Neural progenitor cell (in vitro differentiated cells): ENCODE measurements at regions not wholly inside any gene's neighbourhood (a gene's known extent, or its start where the extent isn't known, plus 50 kb on each side); places are given as distances from the start of the nearest gene placed in this dataset.

Source experiments
- DNase-seq: peaks from one replicate; pipeline ENCODE4 v3.0.0-alpha.2; 2016; ENCODE audit warnings: low spot score
- H2AFZ ChIP-seq: fragments of 200-600 bp; sonication (generic); replicated peaks from 2 replicates; pipeline ENCODE4 v1.6.1; 2016; ENCODE audit warnings: antibody characterized with exemption
- H3F3A ChIP-seq: fragments of 200-600 bp; sonication (generic); 2 replicates; pipeline ENCODE4 v1.6.1; 2016; ENCODE audit warnings: antibody characterized with exemption, low read depth
- H3K27ac ChIP-seq: fragments of 200-600 bp; sonication (generic); 2 replicates; pipeline ENCODE4 v1.5.1; 2016; ENCODE audit warnings: mild to moderate bottlenecking
- H3K27me3 ChIP-seq: fragments of 200-600 bp; sonication (generic); 2 replicates; pipeline ENCODE4 v1.6.1; 2016; ENCODE audit warnings: mild to moderate bottlenecking, moderate library complexity
- H3K36me3 ChIP-seq: fragments of 200-600 bp; sonication (generic); 2 replicates; pipeline ENCODE4 v1.5.1; 2016
- H3K4me1 ChIP-seq: fragments of 200-600 bp; sonication (generic); 2 replicates; pipeline ENCODE4 v1.6.1; 2016; ENCODE audit warnings: mixed run types
- H3K4me2 ChIP-seq: fragments of 200-600 bp; sonication (generic); 2 replicates; pipeline ENCODE4 v1.6.1; 2016
- H3K4me3 ChIP-seq: fragments of 200-600 bp; sonication (generic); 2 replicates; pipeline ENCODE4 v1.5.1; 2016
- H3K79me2 ChIP-seq: fragments of 200-600 bp; sonication (generic); 2 replicates; pipeline ENCODE4 v1.6.1; 2016; ENCODE audit warnings: low read depth
- H3K9ac ChIP-seq: fragments of 200-600 bp; sonication (generic); 2 replicates; pipeline ENCODE4 v1.6.1; 2016
- H3K9me3 ChIP-seq: fragments of 200-600 bp; sonication (generic); 2 replicates; pipeline ENCODE4 v1.5.1; 2016; ENCODE audit warnings: low read depth
- H4K20me1 ChIP-seq: fragments of 200-600 bp; sonication (generic); 2 replicates; pipeline ENCODE4 v1.6.1; 2016; ENCODE audit warnings: low read depth
- H3K27ac Mint-ChIP-seq: 3 replicates; pipeline ENCODE4 v1.8.0; 2021; ENCODE audit warnings: mixed read lengths
- H3K27me3 Mint-ChIP-seq: 2 replicates; pipeline ENCODE4 v1.8.0; 2022; ENCODE audit warnings: low read depth, mild to moderate bottlenecking, inconsistent platforms, moderate library complexity, mixed read lengths; ENCODE audit not compliant: insufficient read depth
- H3K36me3 Mint-ChIP-seq: 3 replicates; pipeline ENCODE4 v1.8.0; 2021; ENCODE audit warnings: mixed read lengths
- H3K4me1 Mint-ChIP-seq: 3 replicates; pipeline ENCODE4 v1.8.0; 2021; ENCODE audit warnings: mixed read lengths
- H3K4me3 Mint-ChIP-seq: 3 replicates; pipeline ENCODE4 v1.8.0; 2021; ENCODE audit warnings: mild to moderate bottlenecking, moderate library complexity, mixed read lengths
- H3K9me3 Mint-ChIP-seq: 3 replicates; pipeline ENCODE4 v1.8.0; 2020; ENCODE audit warnings: mixed read lengths
- CTCF ChIP-seq: fragments of 200-600 bp; sonication (generic); IDR thresholded peaks from 2 replicates; pipeline ENCODE4 v1.5.1; 2017; ENCODE audit warnings: antibody characterized with exemption, mild to moderate bottlenecking
- EZH2 ChIP-seq: fragments of 200-600 bp; sonication (generic); IDR thresholded peaks from 2 replicates; pipeline ENCODE4 v1.6.1; 2017; ENCODE audit warnings: antibody characterized with exemption, mild to moderate bottlenecking, moderate library complexity
- EZH2phosphoT487 ChIP-seq: fragments of 200-600 bp; sonication (generic); IDR thresholded peaks from 2 replicates; pipeline ENCODE4 v1.6.1; 2017; ENCODE audit warnings: antibody characterized with exemption

- Mint-ChIP-seq H3K36me3 (no peaks in the 10 kb centered on the region), H3K4me1 (no peaks in the 10 kb centered on the region), H3K4me3 (no peak overlapping the region), H3K27ac (no peak overlapping the region), H3K27me3 (no peaks in the 10 kb centered on the region), H3K9me3 (no peaks in the 10 kb centered on the region)
- TF ChIP-seq EZH2 = no peak
- no peak for TF ChIP-seq EZH2phosphoT487
- no peak for TF ChIP-seq CTCF
- Histone ChIP-seq H3K4me3 (no peak overlapping the region), H4K20me1 (no peaks in the 10 kb centered on the region), H3K9ac (no peak overlapping the region), H3K9me3 (no peaks in the 10 kb centered on the region), H3K27me3 (no peaks in the 10 kb centered on the region), H2AFZ (no peak overlapping the region), H3K27ac (no peak overlapping the region), H3F3A (no peaks in the 10 kb centered on the region), H3K4me2 (no peak overlapping the region), H3K4me1 (no peaks in the 10 kb centered on the region), H3K79me2 (no peaks in the 10 kb centered on the region), H3K36me3 (no peaks in the 10 kb centered on the region)
- no peak for DNase-seq
Observed at GRCh38 chrX:43405191-43405590, 250.9 kb upstream of the MAOA start.

- peaks cover 13% of the 10 kb centered on the region for H3F3A ChIP-seq
- H3K27me3 Mint-ChIP-seq = no peaks in the 10 kb centered on the region
- peaks cover 13% of the 10 kb centered on the region for H3K4me1 ChIP-seq
- H3K4me1 Mint-ChIP-seq = no peaks in the 10 kb centered on the region
- H3K9ac ChIP-seq = no peak overlapping the region
- H3K27ac Mint-ChIP-seq = no peak overlapping the region
- H3K27me3 ChIP-seq = no peaks in the 10 kb centered on the region
- no peaks in the 10 kb centered on the region for H3K9me3 Mint-ChIP-seq
- H3K4me3 ChIP-seq = no peak overlapping the region
- TF ChIP-seq CTCF (no peak), EZH2 (no peak), EZH2phosphoT487 (no peak)
- H3K36me3 Mint-ChIP-seq = no peaks in the 10 kb centered on the region
- H3K9me3 ChIP-seq = no peaks in the 10 kb centered on the region
- H4K20me1 ChIP-seq = no peaks in the 10 kb centered on the region
- DNase-seq = no peak
- no peaks in the 10 kb centered on the region for H3K79me2 ChIP-seq
- no peak overlapping the region for H3K4me2 ChIP-seq
- no peak overlapping the region for H3K27ac ChIP-seq
- no peak overlapping the region for H2AFZ ChIP-seq
- H3K36me3 ChIP-seq = no peaks in the 10 kb centered on the region
- no peak overlapping the region for H3K4me3 Mint-ChIP-seq
Observed at GRCh38 chrX:43423876-43424275, 232.2 kb upstream of the MAOA start.

- Mint-ChIP-seq H3K4me1 (no peaks in the 10 kb centered on the region), H3K4me3 (no peak overlapping the region), H3K27ac (no peak overlapping the region), H3K27me3 (peaks cover 2% of the 10 kb centered on the region), H3K36me3 (no peaks in the 10 kb centered on the region), H3K9me3 (peaks cover 2% of the 10 kb centered on the region)
- H3K27me3 ChIP-seq = no peaks in the 10 kb centered on the region
- DNase-seq = no peak
- no peaks in the 10 kb centered on the region for H3F3A ChIP-seq
- no peak overlapping the region for H3K4me3 ChIP-seq
- TF ChIP-seq CTCF (no peak), EZH2phosphoT487 (no peak), EZH2 (no peak)
- no peaks in the 10 kb centered on the region for H3K4me1 ChIP-seq
- no peak overlapping the region for H3K4me2 ChIP-seq
- peaks cover 14% of the 10 kb centered on the region for H3K9me3 ChIP-seq
- H3K79me2 ChIP-seq = no peaks in the 10 kb centered on the region
- no peak overlapping the region for H2AFZ ChIP-seq
- H3K36me3 ChIP-seq = peaks cover 1% of the 10 kb centered on the region
- H3K27ac ChIP-seq = no peak overlapping the region
- H3K9ac ChIP-seq = no peak overlapping the region
- H4K20me1 ChIP-seq = no peaks in the 10 kb centered on the region
Observed at GRCh38 chrX:43436517-43436916, 219.6 kb upstream of the MAOA start.
